ENCODE measurements at regions not wholly inside any gene's neighbourhood (a gene's known extent, or its start where the extent isn't known, plus 50 kb on each side); places are given as distances from the start of the nearest gene placed in this dataset.
A peak's percentile ranks its signal among the peaks of the same experiment; 100 is the strongest.

DNA sequence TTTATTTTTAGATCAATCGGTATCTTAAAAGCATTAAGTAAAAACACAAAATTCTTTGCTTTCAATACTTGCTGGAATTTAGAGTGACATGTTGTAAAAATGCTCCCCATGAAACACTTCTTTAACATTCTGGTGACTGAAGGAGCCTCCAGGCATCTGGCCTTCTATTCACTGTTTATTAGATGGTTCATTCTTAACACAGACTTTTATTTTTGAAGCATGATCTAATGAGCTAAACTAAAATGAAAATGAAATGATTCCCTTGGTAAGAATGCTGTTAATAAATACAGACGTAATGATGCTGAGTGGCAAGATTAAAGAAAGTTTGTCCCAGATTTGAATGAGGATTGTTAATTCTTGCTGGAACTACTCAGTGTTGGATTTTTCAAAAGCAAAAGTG lies 698.4 kb downstream of the TENT5A start:
- no peak overlapping the region for H3K9ac ChIP-seq (ENCODE audit: low read length)
- no peaks in the 10 kb centered on the region for H3F3A ChIP-seq (ENCODE audit: insufficient read depth, low read length, poor library complexity, severe bottlenecking)
- no peaks in the 10 kb centered on the region for H3K79me2 ChIP-seq (replicated peaks; ENCODE audit: insufficient read depth, low read length)
- no peaks in the 10 kb centered on the region for H3K9me2 ChIP-seq (ENCODE audit: insufficient read depth, low read length)
- TF ChIP-seq RAD21 (conservative IDR thresholded peaks at IDR 0.05) (no peak), POLR2AphosphoS5 (IDR thresholded peaks at IDR 0.05) (no peak), EZH2 (IDR thresholded peaks at IDR 0.05; ENCODE audit: borderline replicate concordance, insufficient read depth, low read length, poor library complexity, severe bottlenecking) (no peak), EP300 (conservative IDR thresholded peaks at IDR 0.05; ENCODE audit: poor library complexity, severe bottlenecking) (no peak), TAF1 (IDR thresholded peaks at IDR 0.05; ENCODE audit: low read depth) (no peak), MXI1 (conservative IDR thresholded peaks at IDR 0.05; ENCODE audit: poor library complexity, severe bottlenecking) (no peak), SMC3 (conservative IDR thresholded peaks at IDR 0.05; ENCODE audit: poor library complexity) (no peak)
- TF ChIP-seq, protein P1, sequence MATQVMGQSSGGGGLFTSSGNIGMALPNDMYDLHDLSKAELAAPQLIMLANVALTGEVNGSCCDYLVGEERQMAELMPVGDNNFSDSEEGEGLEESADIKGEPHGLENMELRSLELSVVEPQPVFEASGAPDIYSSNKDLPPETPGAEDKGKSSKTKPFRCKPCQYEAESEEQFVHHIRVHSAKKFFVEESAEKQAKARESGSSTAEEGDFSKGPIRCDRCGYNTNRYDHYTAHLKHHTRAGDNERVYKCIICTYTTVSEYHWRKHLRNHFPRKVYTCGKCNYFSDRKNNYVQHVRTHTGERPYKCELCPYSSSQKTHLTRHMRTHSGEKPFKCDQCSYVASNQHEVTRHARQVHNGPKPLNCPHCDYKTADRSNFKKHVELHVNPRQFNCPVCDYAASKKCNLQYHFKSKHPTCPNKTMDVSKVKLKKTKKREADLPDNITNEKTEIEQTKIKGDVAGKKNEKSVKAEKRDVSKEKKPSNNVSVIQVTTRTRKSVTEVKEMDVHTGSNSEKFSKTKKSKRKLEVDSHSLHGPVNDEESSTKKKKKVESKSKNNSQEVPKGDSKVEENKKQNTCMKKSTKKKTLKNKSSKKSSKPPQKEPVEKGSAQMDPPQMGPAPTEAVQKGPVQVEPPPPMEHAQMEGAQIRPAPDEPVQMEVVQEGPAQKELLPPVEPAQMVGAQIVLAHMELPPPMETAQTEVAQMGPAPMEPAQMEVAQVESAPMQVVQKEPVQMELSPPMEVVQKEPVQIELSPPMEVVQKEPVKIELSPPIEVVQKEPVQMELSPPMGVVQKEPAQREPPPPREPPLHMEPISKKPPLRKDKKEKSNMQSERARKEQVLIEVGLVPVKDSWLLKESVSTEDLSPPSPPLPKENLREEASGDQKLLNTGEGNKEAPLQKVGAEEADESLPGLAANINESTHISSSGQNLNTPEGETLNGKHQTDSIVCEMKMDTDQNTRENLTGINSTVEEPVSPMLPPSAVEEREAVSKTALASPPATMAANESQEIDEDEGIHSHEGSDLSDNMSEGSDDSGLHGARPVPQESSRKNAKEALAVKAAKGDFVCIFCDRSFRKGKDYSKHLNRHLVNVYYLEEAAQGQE (IDR thresholded peaks at IDR 0.05; ENCODE audit: borderline replicate concordance) = no peak
- TF ChIP-seq, protein P2, sequence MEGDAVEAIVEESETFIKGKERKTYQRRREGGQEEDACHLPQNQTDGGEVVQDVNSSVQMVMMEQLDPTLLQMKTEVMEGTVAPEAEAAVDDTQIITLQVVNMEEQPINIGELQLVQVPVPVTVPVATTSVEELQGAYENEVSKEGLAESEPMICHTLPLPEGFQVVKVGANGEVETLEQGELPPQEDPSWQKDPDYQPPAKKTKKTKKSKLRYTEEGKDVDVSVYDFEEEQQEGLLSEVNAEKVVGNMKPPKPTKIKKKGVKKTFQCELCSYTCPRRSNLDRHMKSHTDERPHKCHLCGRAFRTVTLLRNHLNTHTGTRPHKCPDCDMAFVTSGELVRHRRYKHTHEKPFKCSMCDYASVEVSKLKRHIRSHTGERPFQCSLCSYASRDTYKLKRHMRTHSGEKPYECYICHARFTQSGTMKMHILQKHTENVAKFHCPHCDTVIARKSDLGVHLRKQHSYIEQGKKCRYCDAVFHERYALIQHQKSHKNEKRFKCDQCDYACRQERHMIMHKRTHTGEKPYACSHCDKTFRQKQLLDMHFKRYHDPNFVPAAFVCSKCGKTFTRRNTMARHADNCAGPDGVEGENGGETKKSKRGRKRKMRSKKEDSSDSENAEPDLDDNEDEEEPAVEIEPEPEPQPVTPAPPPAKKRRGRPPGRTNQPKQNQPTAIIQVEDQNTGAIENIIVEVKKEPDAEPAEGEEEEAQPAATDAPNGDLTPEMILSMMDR (IDR thresholded peaks at IDR 0.05; ENCODE audit: poor library complexity, severe bottlenecking) = no peak
- no peak overlapping the region for H3K4me2 ChIP-seq (ENCODE audit: low read length)
- H3K36me3 ChIP-seq (ENCODE audit: insufficient read depth, low read length) = no peaks in the 10 kb centered on the region
- H4K20me1 ChIP-seq (ENCODE audit: insufficient read depth) = no peaks in the 10 kb centered on the region
- no peaks in the 10 kb centered on the region for H3K9me3 ChIP-seq (ENCODE audit: low read length)
- peak overlapping the region; percentile 54 for H3K27ac ChIP-seq (ENCODE audit: low read length)
- H3K27me3 ChIP-seq (ENCODE audit: insufficient read depth, low read depth, low read length) = no peaks in the 10 kb centered on the region
- H3K4me3 ChIP-seq (ENCODE audit: low read length) = no peak overlapping the region
- H2AFZ ChIP-seq (ENCODE audit: low read depth, low read length) = no peak overlapping the region

DNA sequence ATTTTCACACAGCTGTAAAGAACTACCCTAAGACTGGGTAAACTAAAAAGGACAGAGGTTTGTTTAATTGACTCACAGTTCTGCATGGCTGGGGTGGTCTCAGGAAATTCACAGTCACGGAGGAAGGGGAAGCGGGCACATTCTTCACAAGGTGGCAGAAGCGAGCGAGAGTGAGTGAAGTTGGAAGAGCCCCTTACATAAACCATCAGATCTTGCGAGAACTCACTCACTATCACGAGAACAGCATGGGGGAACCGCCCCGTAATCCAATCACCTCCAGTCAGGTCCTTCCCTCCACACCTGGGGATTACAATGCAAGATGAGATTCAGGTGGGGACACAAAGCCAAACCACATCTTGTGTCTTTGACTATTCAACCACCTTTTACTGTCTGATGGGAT lies 700.5 kb downstream of the TENT5A start:
- no peaks in the 10 kb centered on the region for H3K36me3 ChIP-seq (ENCODE audit: insufficient read depth, low read length)
- H3K79me2 ChIP-seq (replicated peaks; ENCODE audit: insufficient read depth, low read length) = no peaks in the 10 kb centered on the region
- H2AFZ ChIP-seq (ENCODE audit: low read depth, low read length) = no peak overlapping the region
- no peaks in the 10 kb centered on the region for H3K9me3 ChIP-seq (ENCODE audit: low read length)
- no peaks in the 10 kb centered on the region for H3F3A ChIP-seq (ENCODE audit: insufficient read depth, low read length, poor library complexity, severe bottlenecking)
- no peak for TF ChIP-seq EZH2 (IDR thresholded peaks at IDR 0.05; ENCODE audit: borderline replicate concordance, insufficient read depth, low read length, poor library complexity, severe bottlenecking)
- TF ChIP-seq SMC3 (conservative IDR thresholded peaks at IDR 0.05; ENCODE audit: poor library complexity) = no peak
- TF ChIP-seq EP300 (conservative IDR thresholded peaks at IDR 0.05; ENCODE audit: poor library complexity, severe bottlenecking) = no peak
- TF ChIP-seq, protein P1 (IDR thresholded peaks at IDR 0.05; ENCODE audit: borderline replicate concordance) = no peak
- TF ChIP-seq MXI1 (conservative IDR thresholded peaks at IDR 0.05; ENCODE audit: poor library complexity, severe bottlenecking) = no peak
- no peak overlapping the region for H3K27ac ChIP-seq (ENCODE audit: low read length)
- no peaks in the 10 kb centered on the region for H4K20me1 ChIP-seq (ENCODE audit: insufficient read depth)
- no peaks in the 10 kb centered on the region for H3K9me2 ChIP-seq (ENCODE audit: insufficient read depth, low read length)
- H3K4me2 ChIP-seq (ENCODE audit: low read length) = no peak overlapping the region
- H3K4me3 ChIP-seq (ENCODE audit: low read length) = no peak overlapping the region
- H3K27me3 ChIP-seq (ENCODE audit: insufficient read depth, low read depth, low read length) = no peaks in the 10 kb centered on the region
- H3K9ac ChIP-seq (ENCODE audit: low read length) = no peak overlapping the region
